Peyer's patch (tissue), 4 donors: ENCODE measurements at regions not wholly inside any gene's neighbourhood (a gene's known extent, or its start where the extent isn't known, plus 50 kb on each side); places are given as distances from the start of the nearest gene placed in this dataset.

ENCODE experiments used
- POLR2A ChIP-seq, 2 donors: fragments of 450-650 bp; IDR thresholded peaks; one replicate each; pipeline ENCODE4 v1.5.1; 2017; ENCODE audit warnings: antibody characterized with exemption in 2 of 2, mild to moderate bottlenecking in 2 of 2, moderate library complexity in 2 of 2
- TF ChIP-seq, protein P1 (sequence below), 6 experiments: fragments of 450-650 bp in 4 of 6; fragments of 200-600 bp in 2 of 6; sonication (generic) in 1 of 6; IDR thresholded peaks; one replicate each; pipeline ENCODE4 v1.5.1; 2017 to 2019; ENCODE audit warnings: antibody characterized with exemption in 6 of 6, mild to moderate bottlenecking in 3 of 6, moderate library complexity in 1 of 6

DNA sequence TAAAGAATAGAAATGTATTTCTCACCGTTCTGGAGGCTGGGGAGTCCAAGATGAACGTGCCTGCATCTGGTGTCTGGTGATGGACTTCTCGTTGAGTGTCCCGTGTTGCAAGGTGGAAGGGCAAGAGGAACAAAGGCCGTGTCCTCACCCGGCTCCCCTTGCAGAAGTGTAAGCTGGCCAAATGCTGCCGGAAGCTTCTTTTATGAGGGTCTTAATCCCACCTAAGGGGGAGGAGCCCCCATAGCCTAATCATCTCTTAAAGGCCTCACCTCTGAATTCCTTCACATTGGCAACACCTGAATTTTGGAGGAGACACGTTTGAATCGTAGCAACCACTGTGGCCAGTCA lies 99.1 kb upstream of the DAP start:
- TF ChIP-seq, protein P1, sequence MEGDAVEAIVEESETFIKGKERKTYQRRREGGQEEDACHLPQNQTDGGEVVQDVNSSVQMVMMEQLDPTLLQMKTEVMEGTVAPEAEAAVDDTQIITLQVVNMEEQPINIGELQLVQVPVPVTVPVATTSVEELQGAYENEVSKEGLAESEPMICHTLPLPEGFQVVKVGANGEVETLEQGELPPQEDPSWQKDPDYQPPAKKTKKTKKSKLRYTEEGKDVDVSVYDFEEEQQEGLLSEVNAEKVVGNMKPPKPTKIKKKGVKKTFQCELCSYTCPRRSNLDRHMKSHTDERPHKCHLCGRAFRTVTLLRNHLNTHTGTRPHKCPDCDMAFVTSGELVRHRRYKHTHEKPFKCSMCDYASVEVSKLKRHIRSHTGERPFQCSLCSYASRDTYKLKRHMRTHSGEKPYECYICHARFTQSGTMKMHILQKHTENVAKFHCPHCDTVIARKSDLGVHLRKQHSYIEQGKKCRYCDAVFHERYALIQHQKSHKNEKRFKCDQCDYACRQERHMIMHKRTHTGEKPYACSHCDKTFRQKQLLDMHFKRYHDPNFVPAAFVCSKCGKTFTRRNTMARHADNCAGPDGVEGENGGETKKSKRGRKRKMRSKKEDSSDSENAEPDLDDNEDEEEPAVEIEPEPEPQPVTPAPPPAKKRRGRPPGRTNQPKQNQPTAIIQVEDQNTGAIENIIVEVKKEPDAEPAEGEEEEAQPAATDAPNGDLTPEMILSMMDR (IDR thresholded peaks at IDR 0.05), result no peak
- no peak for TF ChIP-seq POLR2A (IDR thresholded peaks at IDR 0.05)
